ENCODE measurements at regions not wholly inside any gene's neighbourhood (a gene's known extent, or its start where the extent isn't known, plus 50 kb on each side); places are given as distances from the start of the nearest gene placed in this dataset.

GRCh38 chr4:147310312-147310711 is 170.6 kb upstream of the EDNRA start:
- FAIRE-seq (no peak), ATAC-seq (no peak)
- no TSS peak for BruUV-seq (replicated peaks)

More at GRCh38 chr4:147310312-147310711, 170.6 kb upstream of the EDNRA start:
- Histone ChIP-seq H3K9me1 (ENCODE audit: control insufficient read depth, insufficient read depth, low read length) (no peaks in the 10 kb centered on the region), H3K36me3 (ENCODE audit: control insufficient read depth, insufficient read depth, low read length) (no peaks in the 10 kb centered on the region), H3K4me2 (ENCODE audit: insufficient read depth, low read length) (no peak overlapping the region), H2AFZ (ENCODE audit: low read depth, low read length) (no peak overlapping the region), H3K27me3 (ENCODE audit: control insufficient read depth in 2 of 2, insufficient read depth in 2 of 2, low read length in 2 of 2) (no peaks in the 10 kb centered on the region), H4K20me1 (replicated peaks; ENCODE audit: control insufficient read depth, insufficient read depth, low read length) (no peaks in the 10 kb centered on the region), H3K4me1 (replicated peaks in 1 of 2; ENCODE audit: control insufficient read depth in 2 of 2, insufficient read depth in 2 of 2, low read length in 2 of 2) (no peaks in the 10 kb centered on the region), H3K9ac (ENCODE audit: insufficient read depth in 1 of 2, low read depth in 2 of 2, low read length in 2 of 2) (no peak overlapping the region), H3K79me2 (ENCODE audit: control insufficient read depth, insufficient read depth, low read length) (no peaks in the 10 kb centered on the region), H3K4me3 (no peak overlapping the region), H3K9me3 (replicated peaks; ENCODE audit: control insufficient read depth, insufficient read depth, low read depth, low read length) (no peaks in the 10 kb centered on the region), H3K27ac (ENCODE audit: extremely low read depth, low read depth, low read length) (no peak overlapping the region)
- in situ Hi-C loops (cut with MboI) (no loop called here), intact Hi-C loops (cut with micrococcal nuclease) (no loop called here)
- CTCF ChIA-PET (ENCODE audit: low intra/inter-chr PET ratio) = no interaction called here
- POLR2A ChIA-PET = no interaction called here
- no peak for TF ChIP-seq ZNF780A (CRISPR knock-in tag; IDR thresholded peaks at IDR 0.05)
- TF ChIP-seq, protein P1, sequence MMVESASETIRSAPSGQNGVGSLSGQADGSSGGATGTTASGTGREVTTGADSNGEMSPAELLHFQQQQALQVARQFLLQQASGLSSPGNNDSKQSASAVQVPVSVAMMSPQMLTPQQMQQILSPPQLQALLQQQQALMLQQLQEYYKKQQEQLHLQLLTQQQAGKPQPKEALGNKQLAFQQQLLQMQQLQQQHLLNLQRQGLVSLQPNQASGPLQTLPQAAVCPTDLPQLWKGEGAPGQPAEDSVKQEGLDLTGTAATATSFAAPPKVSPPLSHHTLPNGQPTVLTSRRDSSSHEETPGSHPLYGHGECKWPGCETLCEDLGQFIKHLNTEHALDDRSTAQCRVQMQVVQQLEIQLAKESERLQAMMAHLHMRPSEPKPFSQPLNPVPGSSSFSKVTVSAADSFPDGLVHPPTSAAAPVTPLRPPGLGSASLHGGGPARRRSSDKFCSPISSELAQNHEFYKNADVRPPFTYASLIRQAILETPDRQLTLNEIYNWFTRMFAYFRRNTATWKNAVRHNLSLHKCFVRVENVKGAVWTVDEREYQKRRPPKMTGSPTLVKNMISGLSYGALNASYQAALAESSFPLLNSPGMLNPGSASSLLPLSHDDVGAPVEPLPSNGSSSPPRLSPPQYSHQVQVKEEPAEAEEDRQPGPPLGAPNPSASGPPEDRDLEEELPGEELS (CRISPR knock-in tag; IDR thresholded peaks at IDR 0.05; ENCODE audit: borderline replicate concordance) = no peak
- no peak for TF ChIP-seq PURB (CRISPR knock-in tag; IDR thresholded peaks at IDR 0.05; ENCODE audit: low read depth)
- TF ChIP-seq TAF7 (tag; IDR thresholded peaks at IDR 0.05) = no peak
- no peak for TF ChIP-seq ZFP1 (CRISPR knock-in tag; IDR thresholded peaks at IDR 0.05)
- no peak for TF ChIP-seq NONO (IDR thresholded peaks at IDR 0.05; ENCODE audit: low read depth in 2 of 2, low read length in 1 of 2)
- no peak for TF ChIP-seq HDAC3 (IDR thresholded peaks at IDR 0.05; ENCODE audit: borderline replicate concordance, partially characterized antibody)
- TF ChIP-seq TARDBP (IDR thresholded peaks at IDR 0.05) = no peak
- no peak for TF ChIP-seq TEAD4 (IDR thresholded peaks at IDR 0.05; ENCODE audit: low read length)
- TF ChIP-seq TEAD4 (CRISPR knock-in tag; IDR thresholded peaks at IDR 0.05; ENCODE audit: borderline replicate concordance) = no peak
- no peak for TF ChIP-seq ESRRA (IDR thresholded peaks at IDR 0.05; ENCODE audit: borderline replicate concordance, low read depth)
- DNase-seq (ENCODE audit: extremely low read depth in 1 of 4, low spot score in 3 of 4) = no peak
- WGBS (ENCODE audit: insufficient coverage, low coverage, missing lambda C conversion rate) = 0% methylated on average over 4 of the region's 4 CpGs
